ENCODE measurements at regions not wholly inside any gene's neighbourhood (a gene's known extent, or its start where the extent isn't known, plus 50 kb on each side); places are given as distances from the start of the nearest gene placed in this dataset.

DNA sequence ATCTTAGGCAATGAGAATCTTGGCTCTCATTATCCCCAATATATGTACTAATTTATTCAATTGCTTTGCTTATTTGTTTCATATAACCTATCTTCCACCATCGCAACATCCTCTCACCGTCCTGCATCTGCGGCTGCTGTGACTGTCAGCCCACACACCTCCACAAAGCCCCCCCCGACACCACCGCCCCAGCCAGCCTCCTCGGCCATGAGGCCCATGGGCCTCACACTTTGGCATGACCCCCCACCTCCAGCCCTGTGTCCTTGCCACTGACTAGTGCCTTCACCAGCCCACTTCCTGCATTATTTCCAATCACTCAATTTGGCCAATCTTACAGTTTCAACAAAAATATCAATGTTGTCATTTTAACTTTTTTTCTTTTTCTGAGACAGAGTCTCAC is 60.7 kb upstream of the TOX2 start:
- H3K36me3 ChIP-seq (replicated peaks; ENCODE audit: insufficient read depth, low read depth) = no peaks in the 10 kb centered on the region
- TF ChIP-seq EZH2phosphoT487 (IDR thresholded peaks at IDR 0.05; ENCODE audit: low read depth, severe bottlenecking, unreplicated experiment) (no peak), EZH2 (IDR thresholded peaks at IDR 0.05; ENCODE audit: borderline replicate concordance) (no peak)
- TF ChIP-seq, protein P1, sequence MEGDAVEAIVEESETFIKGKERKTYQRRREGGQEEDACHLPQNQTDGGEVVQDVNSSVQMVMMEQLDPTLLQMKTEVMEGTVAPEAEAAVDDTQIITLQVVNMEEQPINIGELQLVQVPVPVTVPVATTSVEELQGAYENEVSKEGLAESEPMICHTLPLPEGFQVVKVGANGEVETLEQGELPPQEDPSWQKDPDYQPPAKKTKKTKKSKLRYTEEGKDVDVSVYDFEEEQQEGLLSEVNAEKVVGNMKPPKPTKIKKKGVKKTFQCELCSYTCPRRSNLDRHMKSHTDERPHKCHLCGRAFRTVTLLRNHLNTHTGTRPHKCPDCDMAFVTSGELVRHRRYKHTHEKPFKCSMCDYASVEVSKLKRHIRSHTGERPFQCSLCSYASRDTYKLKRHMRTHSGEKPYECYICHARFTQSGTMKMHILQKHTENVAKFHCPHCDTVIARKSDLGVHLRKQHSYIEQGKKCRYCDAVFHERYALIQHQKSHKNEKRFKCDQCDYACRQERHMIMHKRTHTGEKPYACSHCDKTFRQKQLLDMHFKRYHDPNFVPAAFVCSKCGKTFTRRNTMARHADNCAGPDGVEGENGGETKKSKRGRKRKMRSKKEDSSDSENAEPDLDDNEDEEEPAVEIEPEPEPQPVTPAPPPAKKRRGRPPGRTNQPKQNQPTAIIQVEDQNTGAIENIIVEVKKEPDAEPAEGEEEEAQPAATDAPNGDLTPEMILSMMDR (IDR thresholded peaks at IDR 0.05; ENCODE audit: poor library complexity) = no peak
- DNase-seq (ENCODE audit: low spot score) = no peak
- H3K79me2 ChIP-seq = no peaks in the 10 kb centered on the region
- H2AFZ ChIP-seq = no peak overlapping the region
- H3K4me2 ChIP-seq = no peak overlapping the region
- no peaks in the 10 kb centered on the region for H3K27me3 ChIP-seq
- H3K9me2 ChIP-seq (replicated peaks; ENCODE audit: insufficient read depth) = no peaks in the 10 kb centered on the region
- no peaks in the 10 kb centered on the region for H4K20me1 ChIP-seq (ENCODE audit: insufficient read depth, poor library complexity, severe bottlenecking)
- H3K4me1 ChIP-seq (ENCODE audit: insufficient read depth) = peaks cover 14% of the 10 kb centered on the region
- 99% methylated on average over 6 of the region's 6 CpGs for WGBS (ENCODE audit: low lambda C conversion rate, missing lambda C conversion rate)
- H3K9me3 ChIP-seq (ENCODE audit: low read depth) = no peaks in the 10 kb centered on the region
- no peak overlapping the region for H3K4me3 ChIP-seq
- H3K27ac ChIP-seq = no peak overlapping the region

DNA sequence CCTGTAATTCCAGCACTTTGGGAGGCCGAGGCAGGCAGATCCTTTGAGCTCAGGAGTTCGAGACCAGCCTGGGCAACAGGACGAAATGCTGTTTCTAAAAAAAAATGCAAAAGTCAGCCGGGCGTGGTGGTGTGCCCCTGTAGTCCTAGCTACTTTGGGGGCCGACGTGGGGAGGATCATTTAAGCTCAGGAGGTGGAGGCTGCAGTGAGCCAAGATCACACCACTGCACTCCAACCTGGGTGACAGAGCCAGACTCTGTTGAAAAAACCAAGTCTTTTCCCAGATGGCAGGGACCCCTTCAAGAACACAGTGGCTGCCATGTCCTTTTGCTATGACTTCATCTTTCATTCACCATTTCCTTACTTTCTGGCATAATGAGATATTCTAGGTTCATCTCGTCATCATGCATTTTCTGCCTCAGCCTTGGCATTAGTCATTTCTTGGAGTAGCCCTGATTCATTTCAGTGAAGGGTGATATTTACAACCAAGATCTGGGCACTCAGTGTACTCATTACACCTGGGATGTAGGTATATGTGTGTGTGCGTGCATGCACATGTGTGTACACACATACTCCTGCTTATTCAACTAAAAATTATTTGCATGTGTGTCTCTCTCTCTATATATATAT is 61.4 kb upstream of the TOX2 start:
- H3K27ac ChIP-seq = no peak overlapping the region
- no peak overlapping the region for H2AFZ ChIP-seq
- no peaks in the 10 kb centered on the region for H4K20me1 ChIP-seq (ENCODE audit: insufficient read depth, poor library complexity, severe bottlenecking)
- H3K9me3 ChIP-seq (ENCODE audit: low read depth) = no peaks in the 10 kb centered on the region
- 89% methylated on average over 8 of the region's 9 CpGs for WGBS (ENCODE audit: low lambda C conversion rate, missing lambda C conversion rate)
- DNase-seq (ENCODE audit: low spot score) = no peak
- no peaks in the 10 kb centered on the region for H3K27me3 ChIP-seq
- H3K79me2 ChIP-seq = no peaks in the 10 kb centered on the region
- H3K4me3 ChIP-seq = no peak overlapping the region
- no peaks in the 10 kb centered on the region for H3K36me3 ChIP-seq (replicated peaks; ENCODE audit: insufficient read depth, low read depth)
- no peak overlapping the region for H3K4me2 ChIP-seq
- H3K9me2 ChIP-seq (replicated peaks; ENCODE audit: insufficient read depth) = no peaks in the 10 kb centered on the region
- peaks cover 14% of the 10 kb centered on the region for H3K4me1 ChIP-seq (ENCODE audit: insufficient read depth)
- TF ChIP-seq EZH2 (IDR thresholded peaks at IDR 0.05; ENCODE audit: borderline replicate concordance) (no peak), EZH2phosphoT487 (IDR thresholded peaks at IDR 0.05; ENCODE audit: low read depth, severe bottlenecking, unreplicated experiment) (no peak)
- TF ChIP-seq, protein P1 (IDR thresholded peaks at IDR 0.05; ENCODE audit: poor library complexity) = no peak

DNA sequence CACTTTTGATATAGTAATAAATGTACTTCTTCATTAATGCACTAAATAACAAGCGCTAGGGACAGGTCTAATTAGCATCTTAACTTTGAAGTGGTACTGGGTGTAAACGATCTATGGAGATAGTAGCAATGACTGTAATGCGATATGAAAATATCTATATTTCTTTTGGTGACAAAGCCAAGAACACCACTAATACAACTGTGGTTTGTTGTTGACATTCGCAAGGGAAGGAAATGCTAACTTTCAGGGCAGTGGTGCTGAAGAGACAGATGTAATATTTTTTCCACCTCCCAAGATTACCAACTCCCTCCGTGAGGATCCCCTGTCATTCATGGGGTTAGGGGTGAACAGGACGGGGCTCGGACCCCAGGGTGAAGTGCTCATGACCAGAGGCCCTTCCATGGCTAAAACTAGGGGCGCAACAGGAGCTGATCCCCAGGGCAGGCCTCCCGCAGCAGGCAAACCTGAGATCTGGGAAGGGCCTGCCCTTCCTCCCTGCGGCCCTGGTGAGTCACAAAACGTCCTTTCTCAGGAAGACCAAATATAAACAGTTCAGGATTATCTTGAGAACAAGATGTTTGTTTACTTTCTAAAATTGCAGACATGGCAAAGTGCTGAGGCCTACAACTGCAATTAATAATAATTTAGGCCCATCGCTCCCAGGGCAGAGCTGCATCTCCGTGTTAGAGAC is 65.0 kb upstream of the TOX2 start:
- Histone ChIP-seq H2AFZ (no peak overlapping the region), H3K4me3 (no peak overlapping the region), H3K9me3 (ENCODE audit: low read depth) (no peaks in the 10 kb centered on the region), H3K4me1 (ENCODE audit: insufficient read depth) (peaks cover 14% of the 10 kb centered on the region), H4K20me1 (ENCODE audit: insufficient read depth, poor library complexity, severe bottlenecking) (no peaks in the 10 kb centered on the region), H3K27ac (peak overlapping the region; percentile 88), H3K9me2 (replicated peaks; ENCODE audit: insufficient read depth) (no peaks in the 10 kb centered on the region), H3K4me2 (peak overlapping the region; percentile 14), H3K79me2 (no peaks in the 10 kb centered on the region), H3K36me3 (replicated peaks; ENCODE audit: insufficient read depth, low read depth) (no peaks in the 10 kb centered on the region), H3K27me3 (no peaks in the 10 kb centered on the region)
- TF ChIP-seq EZH2phosphoT487 (IDR thresholded peaks at IDR 0.05; ENCODE audit: low read depth, severe bottlenecking, unreplicated experiment) (no peak), EZH2 (IDR thresholded peaks at IDR 0.05; ENCODE audit: borderline replicate concordance) (no peak)
- TF ChIP-seq, protein P1 (IDR thresholded peaks at IDR 0.05; ENCODE audit: poor library complexity) = no peak
- DNase-seq (ENCODE audit: low spot score) = peak; percentile 56
- WGBS (ENCODE audit: low lambda C conversion rate, missing lambda C conversion rate) = 48% methylated on average over 13 of the region's 13 CpGs
